H7 (cell line): ENCODE measurements at regions not wholly inside any gene's neighbourhood (a gene's known extent, or its start where the extent isn't known, plus 50 kb on each side); places are given as distances from the start of the nearest gene placed in this dataset.

Experiments used
- DNase-seq: peaks from one replicate; pipeline ENCODE4 v3.0.0; 2012
- H3K27me3 ChIP-seq: 2 replicates; pipeline ENCODE4 v1.6.0; 2011; ENCODE audit warnings: mild to moderate bottlenecking, low read length; ENCODE audit not compliant: control insufficient read depth, insufficient read depth
- H3K36me3 ChIP-seq: replicated peaks from 2 replicates; pipeline ENCODE4 v1.5.1; 2011; ENCODE audit warnings: low read length; ENCODE audit not compliant: control insufficient read depth, insufficient read depth
- H3K4me3 ChIP-seq: 2 replicates; pipeline ENCODE4 v1.5.1; 2011; ENCODE audit warnings: low read depth, mild to moderate bottlenecking, control low read depth, low read length, moderate library complexity; ENCODE audit not compliant: insufficient read depth

- no peak overlapping the region for H3K4me3 ChIP-seq
- H3K36me3 ChIP-seq, result no peaks in the 10 kb centered on the region
- H3K27me3 ChIP-seq, result no peaks in the 10 kb centered on the region
- DNase-seq, result no peak
Observed at GRCh38 chr10:4527281-4527970, 298.6 kb upstream of the AKR1E2 start.

- Histone ChIP-seq H3K4me3 (no peak overlapping the region), H3K36me3 (no peaks in the 10 kb centered on the region), H3K27me3 (no peaks in the 10 kb centered on the region)
- DNase-seq, result no peak
Observed at GRCh38 chr10:4526311-4526731, 299.7 kb upstream of the AKR1E2 start.

- Histone ChIP-seq H3K27me3 (no peaks in the 10 kb centered on the region), H3K4me3 (no peak overlapping the region)
Observed at GRCh38 chr10:4525103-4525502, 300.9 kb upstream of the AKR1E2 start.

GRCh38 chr10:4522296-4523000 is 303.6 kb upstream of the AKR1E2 start:
- Histone ChIP-seq H3K4me3 (no peak overlapping the region), H3K27me3 (no peaks in the 10 kb centered on the region), H3K36me3 (no peaks in the 10 kb centered on the region)
- DNase-seq, result no peak

More at GRCh38 chr10:4525103-4525502, 300.9 kb upstream of the AKR1E2 start:
- no peak for DNase-seq
- no peaks in the 10 kb centered on the region for H3K36me3 ChIP-seq

- Histone ChIP-seq H3K4me3 (no peak overlapping the region), H3K36me3 (no peaks in the 10 kb centered on the region), H3K27me3 (no peaks in the 10 kb centered on the region)
- no peak for DNase-seq
Observed at GRCh38 chr10:4519658-4520402, 306.2 kb upstream of the AKR1E2 start.

GRCh38 chr10:4517746-4518145 is 308.3 kb upstream of the AKR1E2 start:
- H3K27me3 ChIP-seq, result no peaks in the 10 kb centered on the region
- no peak overlapping the region for H3K4me3 ChIP-seq
- no peak for DNase-seq
- no peaks in the 10 kb centered on the region for H3K36me3 ChIP-seq

GRCh38 chr10:4515721-4516120 is 310.3 kb upstream of the AKR1E2 start:
- no peaks in the 10 kb centered on the region for H3K36me3 ChIP-seq
- DNase-seq, result no peak
- no peaks in the 10 kb centered on the region for H3K27me3 ChIP-seq
- no peak overlapping the region for H3K4me3 ChIP-seq

- no peaks in the 10 kb centered on the region for H3K36me3 ChIP-seq
- H3K27me3 ChIP-seq, result no peaks in the 10 kb centered on the region
- no peak for DNase-seq
- H3K4me3 ChIP-seq, result no peak overlapping the region
Observed at GRCh38 chr10:4514445-4515108, 311.4 kb upstream of the AKR1E2 start.

- H3K27me3 ChIP-seq, result no peaks in the 10 kb centered on the region
- peak; percentile 65 for DNase-seq
- no peak overlapping the region for H3K4me3 ChIP-seq
- H3K36me3 ChIP-seq, result no peaks in the 10 kb centered on the region
Observed at GRCh38 chr10:4512671-4513240, 313.3 kb upstream of the AKR1E2 start.

GRCh38 chr10:4512196-4512595 is 313.8 kb upstream of the AKR1E2 start:
- no peak overlapping the region for H3K4me3 ChIP-seq
- no peaks in the 10 kb centered on the region for H3K36me3 ChIP-seq
- H3K27me3 ChIP-seq, result no peaks in the 10 kb centered on the region
- no peak for DNase-seq

- Histone ChIP-seq H3K27me3 (no peaks in the 10 kb centered on the region), H3K4me3 (no peak overlapping the region), H3K36me3 (no peaks in the 10 kb centered on the region)
- DNase-seq, result no peak
Observed at GRCh38 chr10:4511509-4511908, 314.5 kb upstream of the AKR1E2 start.

GRCh38 chr10:4509405-4509804 is 316.6 kb upstream of the AKR1E2 start:
- Histone ChIP-seq H3K36me3 (no peaks in the 10 kb centered on the region), H3K4me3 (no peak overlapping the region), H3K27me3 (no peaks in the 10 kb centered on the region)
- DNase-seq, result no peak

GRCh38 chr10:4506095-4506494 is 319.9 kb upstream of the AKR1E2 start:
- DNase-seq, result no peak
- no peaks in the 10 kb centered on the region for H3K36me3 ChIP-seq

GRCh38 chr10:4504550-4504949 is 321.5 kb upstream of the AKR1E2 start:
- no peak for DNase-seq
- H3K4me3 ChIP-seq, result no peak overlapping the region
- H3K27me3 ChIP-seq, result no peaks in the 10 kb centered on the region
- H3K36me3 ChIP-seq, result no peaks in the 10 kb centered on the region

More at GRCh38 chr10:4506095-4506494, 319.9 kb upstream of the AKR1E2 start:
- H3K27me3 ChIP-seq, result no peaks in the 10 kb centered on the region
- H3K4me3 ChIP-seq, result no peak overlapping the region
